Stimulated activated CD8-positive, alpha-beta memory T cell treated with anti-CD3 and anti-CD28 coated beads, Interleukin-4, amount 100 ng/mL, for 4 hours (primary cell): ENCODE measurements at regions not wholly inside any gene's neighbourhood (a gene's known extent, or its start where the extent isn't known, plus 50 kb on each side); places are given as distances from the start of the nearest gene placed in this dataset.

Experiments
- DNase-seq, 2 donors: peaks; one replicate each; pipeline ENCODE4 v3.0.0-alpha.2; 2020; ENCODE audit warnings: low read depth in 2 of 2, low spot score in 1 of 2

DNA sequence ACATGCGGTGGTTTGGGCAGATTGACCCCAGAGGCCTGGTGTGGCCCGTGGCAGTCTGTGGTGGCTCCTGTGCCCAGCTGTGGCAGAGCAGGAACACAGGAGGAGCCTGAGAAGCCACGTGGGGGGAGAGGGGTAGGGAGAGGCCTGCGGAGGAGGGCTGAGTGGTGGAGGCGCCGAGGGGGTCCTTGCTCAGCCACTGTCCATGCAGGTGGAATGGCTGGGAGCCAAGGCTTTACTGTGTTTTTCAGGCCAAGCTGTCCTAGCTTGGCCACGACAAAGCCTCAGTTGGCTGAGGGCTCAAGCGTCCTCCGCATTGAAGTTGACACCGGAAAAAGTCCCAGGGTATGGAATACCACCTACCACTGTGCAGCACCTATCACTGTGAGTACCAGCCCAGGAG, 107.0 kb downstream of the VEGFA start:
- DNase-seq = no peak

DNA sequence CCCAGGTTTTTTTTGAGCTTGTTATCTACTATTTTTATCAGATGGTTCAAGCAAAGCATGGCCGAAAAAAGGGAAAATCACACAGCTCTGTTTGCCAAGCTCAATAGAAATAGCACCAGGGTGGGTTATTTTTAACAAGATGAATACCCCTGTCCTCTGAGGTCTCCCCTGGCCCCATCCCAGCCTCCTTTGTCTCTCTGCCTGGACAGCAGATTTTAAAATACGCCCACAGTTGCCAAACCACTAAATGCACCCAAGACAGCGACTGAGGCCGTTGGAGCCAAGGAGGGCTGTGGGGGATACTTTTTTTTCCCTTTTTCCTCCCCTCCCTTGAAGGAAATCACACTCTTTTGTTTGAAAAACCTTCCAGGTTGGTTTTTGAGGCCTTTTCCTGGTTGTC, 106.6 kb downstream of the VEGFA start:
- no peak for DNase-seq

DNA sequence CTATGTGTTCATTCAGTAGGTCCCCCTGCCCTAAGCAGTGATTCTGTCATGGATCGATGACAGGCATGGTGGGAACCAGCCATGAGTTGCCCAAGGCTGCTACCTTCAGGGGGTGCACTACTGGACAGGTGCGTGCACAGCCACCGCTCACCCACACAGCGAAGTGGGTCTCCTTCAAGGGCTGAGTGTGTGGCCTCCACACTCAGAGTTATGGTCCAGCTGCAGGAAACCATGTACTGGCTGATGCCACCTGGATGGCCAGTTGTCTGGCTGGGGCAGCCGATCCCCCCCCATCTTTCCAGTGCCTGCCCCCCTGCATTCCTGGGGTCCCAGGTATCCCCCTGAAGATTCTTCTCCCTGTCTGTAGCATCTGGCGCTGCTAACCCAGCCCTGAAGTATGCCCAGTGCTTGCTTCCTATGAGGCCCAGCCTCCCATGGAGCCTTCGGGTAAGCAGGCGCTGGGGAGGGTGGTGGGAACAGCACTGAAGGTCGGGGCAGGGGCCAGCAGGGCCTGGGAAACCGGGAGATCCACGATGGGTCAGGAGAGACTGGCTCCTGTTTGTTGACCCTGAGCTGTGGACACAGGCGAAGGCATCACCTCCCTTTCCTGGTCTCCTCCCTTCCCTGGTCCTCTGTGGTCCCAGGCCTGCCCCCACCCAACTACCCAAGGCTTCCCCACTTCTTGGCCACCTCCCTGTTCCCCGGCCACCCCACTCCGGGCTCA, 106.0 kb downstream of the VEGFA start:
- no peak for DNase-seq

DNA sequence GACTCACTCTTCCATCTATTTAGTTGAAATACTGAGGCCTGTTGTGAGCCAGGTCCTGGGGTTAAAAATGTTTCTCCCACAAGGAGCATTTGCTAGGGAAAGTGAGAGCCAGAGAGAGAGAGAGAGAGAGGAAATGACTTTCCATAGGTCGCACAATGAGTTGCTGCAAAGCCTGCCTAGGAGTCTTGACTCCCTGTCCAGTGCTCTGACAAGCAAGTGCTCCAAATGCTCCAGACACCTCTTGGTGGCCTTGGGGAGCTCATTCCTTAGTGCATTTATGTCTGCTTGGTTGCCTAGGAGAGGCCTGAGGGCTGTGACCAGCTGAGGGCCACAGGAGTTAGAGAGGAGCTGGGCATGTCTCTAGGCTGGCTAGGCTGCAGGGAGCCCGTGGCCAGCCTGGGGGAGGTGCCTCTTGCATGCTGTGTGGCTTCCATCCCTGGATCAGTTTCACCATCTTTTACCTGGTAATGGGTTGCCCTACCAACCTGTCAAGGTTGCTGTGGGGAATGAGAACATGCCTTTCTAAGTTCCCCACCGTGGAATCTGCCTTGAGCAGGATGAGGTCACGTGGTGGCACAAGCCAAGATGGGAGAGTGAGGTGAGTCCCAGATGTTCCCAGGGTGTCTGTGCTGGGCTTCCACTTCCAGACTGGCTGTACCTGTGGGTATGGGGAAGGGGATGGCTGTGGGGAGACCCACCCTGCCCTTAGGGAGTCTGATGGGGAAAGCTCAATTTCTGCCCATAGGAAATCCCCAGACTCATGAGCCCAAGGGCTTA, 105.0 kb downstream of the VEGFA start:
- DNase-seq = no peak

DNA sequence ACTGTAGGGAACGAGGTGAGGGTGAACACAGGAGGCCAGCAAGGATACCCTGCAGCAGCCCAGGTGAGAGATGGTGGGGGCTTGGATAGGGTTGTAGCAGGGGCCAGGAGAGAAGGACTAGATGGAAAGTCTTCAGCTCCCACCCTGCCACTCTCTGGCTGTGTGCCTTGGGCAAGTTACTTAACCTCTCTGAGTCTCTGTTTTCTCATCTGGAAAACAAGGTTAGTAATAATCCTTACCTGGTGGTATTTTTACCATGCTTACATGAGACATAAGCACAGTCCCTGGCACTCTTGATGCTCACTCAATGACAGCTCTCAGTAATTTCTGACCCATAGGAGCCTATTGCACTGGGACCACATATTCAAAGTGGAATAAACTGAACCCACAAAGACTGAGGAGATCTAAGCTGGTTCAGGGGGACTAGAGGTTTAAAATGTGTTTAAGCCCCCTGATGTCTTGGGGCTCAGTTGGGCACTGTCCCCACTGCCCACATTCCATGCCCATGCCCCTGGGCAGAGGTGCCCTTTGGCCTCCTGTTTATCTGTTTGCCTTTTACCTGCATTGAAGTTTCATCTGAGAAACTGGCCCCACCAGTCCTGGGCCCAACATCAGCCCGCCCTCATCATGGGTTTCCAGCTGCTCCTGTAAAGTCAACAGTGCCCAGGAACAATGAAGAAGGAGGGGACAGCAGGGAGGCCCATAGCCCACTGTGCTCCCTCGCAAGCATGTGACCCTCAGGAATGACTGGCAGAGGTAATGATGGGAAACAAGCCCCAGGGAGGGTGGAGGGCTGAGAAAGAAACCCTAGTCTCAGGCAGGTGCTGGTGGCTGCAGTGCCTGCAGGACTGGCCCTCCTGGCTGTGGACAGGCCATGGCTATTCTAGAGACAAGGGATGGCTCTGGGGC, 104.0 kb downstream of the VEGFA start:
- no peak for DNase-seq

DNA sequence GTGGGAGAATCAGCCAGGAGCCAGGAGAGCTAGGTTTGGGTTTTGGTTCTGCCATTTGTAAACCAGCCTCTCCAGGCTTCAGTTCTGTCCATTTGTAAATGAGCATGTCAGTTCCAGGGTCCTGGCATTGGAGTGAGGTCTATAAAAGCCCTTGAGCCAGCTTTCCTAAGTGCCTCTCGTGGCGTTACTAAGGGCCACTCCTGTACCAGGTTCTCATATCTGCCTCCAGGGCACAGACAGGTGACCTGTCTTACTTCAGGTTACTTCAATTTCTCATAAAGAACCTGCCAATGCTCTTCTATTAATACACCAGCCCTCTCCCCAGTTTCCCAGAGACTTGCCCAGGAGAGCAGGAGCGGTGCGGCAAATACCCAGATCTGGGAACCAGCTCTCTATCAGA, 101.9 kb downstream of the VEGFA start:
- no peak for DNase-seq

DNA sequence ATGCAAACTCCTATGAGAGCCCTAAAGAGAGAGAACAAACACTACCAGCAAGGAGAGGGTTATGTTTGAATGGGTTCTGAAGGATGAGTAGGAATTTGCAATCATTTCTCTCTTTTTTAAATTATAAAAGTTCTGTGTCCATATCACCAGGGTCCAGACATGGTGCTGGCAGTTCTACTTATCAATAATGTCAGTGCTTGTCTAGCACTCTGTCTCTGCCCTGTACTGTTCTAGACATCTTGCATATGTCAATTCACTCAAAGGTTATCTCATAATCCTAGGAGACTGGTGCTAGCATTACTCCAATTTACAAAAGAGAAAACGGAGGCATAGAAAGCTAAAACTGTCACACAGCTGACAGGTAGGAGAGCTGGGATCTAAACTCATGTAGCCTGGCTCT, 101.3 kb downstream of the VEGFA start:
- DNase-seq = no peak

DNA sequence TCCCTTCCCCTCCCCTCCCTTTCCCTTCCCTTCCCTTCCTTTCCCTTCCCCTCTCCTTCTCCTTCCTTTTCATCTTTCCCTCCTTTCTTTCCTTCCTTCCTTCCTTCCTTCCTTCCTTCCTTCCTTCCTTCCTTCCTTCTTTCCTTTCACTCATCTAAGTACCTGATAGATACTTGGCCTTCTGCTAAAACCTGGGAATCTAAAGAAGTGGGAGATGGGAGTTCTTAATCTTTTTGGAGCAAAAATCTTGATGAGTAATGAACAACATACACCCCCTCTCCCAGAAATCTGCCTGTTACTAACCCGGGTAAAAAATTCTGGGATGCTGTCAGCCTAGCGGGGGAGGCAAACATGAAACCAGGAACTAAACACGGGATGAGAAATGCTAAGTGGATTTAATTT, 100.7 kb downstream of the VEGFA start:
- no peak for DNase-seq

DNA sequence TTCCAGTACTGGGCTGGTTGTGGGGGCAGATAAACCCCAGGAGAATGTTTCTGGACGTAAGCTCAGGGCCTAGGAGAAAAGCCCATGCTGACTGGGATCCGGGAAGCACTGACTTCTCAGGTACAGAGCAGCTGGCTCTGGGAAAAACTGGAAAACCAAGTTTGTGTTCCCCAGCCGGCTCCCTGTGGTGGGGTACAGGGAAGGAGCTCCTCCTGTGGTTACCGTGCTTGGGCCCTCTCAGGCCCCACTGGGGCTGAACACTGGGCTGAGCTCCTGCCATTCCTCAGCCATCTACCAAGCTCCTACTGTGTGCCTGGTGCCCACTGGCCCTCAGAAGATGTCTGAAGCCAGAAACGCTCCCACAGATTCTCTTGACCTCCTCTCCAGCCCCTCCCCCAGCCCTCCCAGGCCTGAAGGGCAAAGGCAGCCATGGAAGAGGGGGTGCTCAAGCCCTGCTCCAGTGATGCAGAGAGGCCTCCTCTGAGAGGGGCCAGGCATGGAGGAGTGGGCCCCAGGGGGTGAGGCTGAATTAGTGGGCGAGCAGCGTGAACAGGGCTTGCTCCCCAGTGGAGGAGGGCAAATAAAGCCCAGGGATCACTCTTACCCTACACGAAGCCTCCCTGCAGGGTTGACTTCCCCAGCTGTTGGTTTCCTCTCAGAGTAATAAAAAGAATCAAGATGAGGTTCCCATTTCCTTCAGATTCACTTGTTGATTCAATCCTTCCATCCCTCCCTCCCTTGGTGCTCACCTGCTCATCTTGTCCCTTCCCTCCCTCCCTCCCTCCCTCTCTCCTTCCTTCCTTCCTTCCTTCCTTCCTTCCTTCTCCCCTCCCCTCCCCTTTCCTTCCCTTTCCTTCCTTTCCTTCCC, 100.0 kb downstream of the VEGFA start:
- no peak for DNase-seq

DNA sequence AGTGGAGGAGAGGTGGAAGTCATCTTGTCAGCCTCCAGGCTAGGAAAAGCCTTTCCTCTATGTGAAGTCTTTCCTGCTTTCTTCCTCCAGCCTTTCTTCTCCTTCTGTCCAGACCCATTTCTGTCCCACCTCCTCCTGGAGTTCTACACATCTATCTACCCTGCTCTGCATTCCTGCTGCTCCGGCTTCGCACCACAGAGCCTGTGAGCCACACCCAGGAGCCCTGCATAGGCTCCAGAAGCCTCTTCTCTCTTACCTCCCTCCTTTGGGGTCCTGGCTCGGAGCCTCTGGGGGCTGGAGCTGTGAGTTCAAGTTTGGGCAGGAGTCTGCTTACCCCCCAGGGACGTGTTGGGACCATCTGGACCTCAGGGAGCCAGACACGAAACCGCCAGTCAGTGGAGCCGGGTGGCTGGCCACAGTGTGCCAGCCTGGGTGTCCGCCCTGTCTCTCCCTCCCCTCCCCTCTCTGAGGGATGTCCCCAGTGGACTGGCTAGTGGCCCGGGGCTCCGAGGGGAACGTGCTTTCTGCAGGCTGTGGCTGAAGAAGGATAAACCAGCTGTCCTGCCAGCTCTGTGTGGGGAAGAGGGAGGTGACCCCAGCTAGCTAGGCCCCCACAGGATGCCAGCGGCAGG, 99.2 kb downstream of the VEGFA start:
- DNase-seq = no peak

DNA sequence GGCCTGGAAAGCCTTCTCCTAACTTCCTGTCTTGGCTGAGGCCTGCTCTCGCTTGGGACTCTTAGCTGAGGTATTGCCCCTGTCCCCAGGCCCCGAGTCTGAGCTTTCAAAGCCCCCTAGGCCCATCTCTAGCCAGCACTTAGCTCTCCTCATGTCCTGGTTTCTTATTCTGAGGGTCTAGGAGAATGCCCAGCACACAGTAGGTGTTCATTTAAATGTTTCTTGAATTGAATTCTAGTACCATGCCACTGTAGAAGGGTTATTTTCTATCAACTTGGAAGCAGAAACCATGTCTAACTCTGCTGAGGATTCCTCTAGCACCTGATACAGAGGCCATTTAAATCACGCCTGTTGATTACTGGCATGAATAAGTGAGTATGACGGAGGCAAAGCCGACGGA, 98.5 kb downstream of the VEGFA start:
- no peak for DNase-seq

DNA sequence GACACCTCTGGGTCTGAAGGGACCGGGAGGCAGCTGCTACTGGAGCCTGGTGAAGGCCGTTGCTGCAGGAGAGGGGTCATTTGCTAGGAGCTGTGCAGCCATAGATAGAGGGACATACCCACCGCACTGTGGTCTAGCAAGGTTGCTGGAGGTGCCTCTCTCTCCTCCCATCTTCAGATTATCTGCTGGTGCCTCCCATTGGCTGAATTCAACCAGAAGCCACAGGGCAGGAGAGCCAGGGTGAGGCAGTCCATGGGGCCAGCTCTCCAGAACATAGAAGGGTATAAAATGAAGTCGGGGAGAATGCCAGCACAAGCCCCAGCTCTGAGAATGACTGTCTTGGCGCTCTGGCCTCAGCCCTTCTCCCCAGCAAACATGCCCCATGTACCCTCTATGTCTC, 98.0 kb downstream of the VEGFA start:
- DNase-seq = no peak

DNA sequence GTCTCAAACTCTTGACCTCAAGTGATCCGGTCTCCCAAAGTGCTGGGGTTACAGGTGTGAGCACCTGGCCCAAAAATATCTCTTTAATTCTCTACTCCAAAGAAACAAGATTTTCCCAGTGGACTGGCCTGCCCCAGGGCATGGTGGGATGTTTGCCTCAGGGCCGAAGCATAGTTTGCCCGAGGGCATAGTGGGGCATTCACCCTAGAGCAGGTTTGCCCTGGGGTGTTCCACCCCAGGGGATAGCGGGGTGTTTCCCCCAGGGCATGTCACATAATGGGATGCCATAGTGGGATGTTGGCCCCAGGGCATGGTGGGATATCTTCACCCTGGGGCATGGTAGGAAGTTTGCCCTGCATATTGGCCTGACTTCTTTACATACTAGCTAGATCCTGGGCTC, 97.2 kb downstream of the VEGFA start:
- no peak for DNase-seq

DNA sequence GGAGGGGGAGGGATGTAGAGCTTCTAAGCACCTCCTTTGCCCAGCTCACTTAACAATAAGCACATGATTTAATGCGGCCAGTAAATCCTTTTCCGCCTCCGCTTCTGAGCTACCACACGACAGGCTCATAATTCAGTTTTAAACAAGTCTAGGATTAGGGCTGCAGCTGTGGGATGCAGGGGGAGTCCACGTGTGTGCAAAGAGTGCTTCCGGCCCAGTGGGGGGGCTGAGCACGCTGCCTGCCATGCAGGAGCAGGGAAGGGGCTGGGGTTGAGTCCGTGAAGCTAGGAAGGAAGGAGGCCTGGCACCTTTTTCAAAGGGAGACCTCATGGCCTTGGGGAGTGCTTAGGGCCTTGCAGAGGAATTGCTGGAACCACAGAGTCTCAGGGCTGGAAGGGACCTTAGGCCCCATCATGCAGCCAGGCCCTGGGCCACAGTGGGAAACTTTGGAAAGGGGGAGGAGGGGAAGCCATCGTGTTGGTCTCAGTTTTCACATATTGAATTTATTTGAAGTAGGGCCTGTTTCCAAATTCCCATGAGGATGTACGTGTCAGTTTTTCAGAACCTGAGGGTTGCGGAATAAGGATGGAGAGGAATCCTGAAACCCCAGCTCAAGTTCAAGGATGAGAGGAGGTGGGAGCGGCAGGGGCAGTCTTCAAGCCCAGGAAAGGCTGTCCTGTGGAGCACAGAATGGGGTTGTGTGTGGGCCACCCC, 96.1 kb downstream of the VEGFA start:
- no peak for DNase-seq

DNA sequence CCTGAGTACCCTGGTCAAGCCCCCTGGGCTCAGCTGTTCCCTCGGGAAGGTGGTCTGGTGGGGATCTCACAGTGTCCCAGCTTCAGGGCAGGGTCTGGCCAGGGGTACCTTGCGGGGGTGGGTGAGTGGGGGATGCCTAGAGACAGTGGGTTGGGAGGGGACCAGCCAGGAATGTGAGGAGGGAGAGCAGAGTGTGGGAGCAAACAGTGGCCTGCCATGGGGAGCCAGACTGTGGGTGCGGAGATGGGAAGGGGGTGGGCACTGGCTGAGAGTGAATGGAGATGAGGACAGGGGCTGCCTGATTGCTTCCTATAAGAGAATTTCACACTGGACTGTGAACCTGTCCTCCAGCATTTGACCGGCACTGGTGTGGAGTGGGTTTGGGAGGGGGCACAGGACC, 95.1 kb downstream of the VEGFA start:
- no peak for DNase-seq

DNA sequence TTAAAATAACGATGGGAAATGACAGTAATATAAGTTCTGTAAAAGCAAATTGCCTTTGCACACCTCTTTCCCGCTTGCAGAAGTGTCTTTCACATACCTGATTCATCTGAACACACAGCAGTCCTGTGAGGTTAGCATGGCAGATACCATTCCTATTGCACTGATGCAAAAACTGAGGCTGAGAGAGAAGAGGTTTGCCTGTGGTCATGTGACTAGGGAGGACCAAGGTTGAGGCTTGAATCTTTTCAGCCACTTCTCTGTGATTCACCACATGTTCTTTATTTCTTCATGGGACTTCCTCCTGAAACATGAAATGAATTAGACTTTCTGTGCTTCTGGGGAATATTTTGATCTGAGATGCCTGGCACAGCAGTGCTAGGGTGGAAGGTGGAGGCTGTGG, 92.9 kb downstream of the VEGFA start:
- DNase-seq = no peak

DNA sequence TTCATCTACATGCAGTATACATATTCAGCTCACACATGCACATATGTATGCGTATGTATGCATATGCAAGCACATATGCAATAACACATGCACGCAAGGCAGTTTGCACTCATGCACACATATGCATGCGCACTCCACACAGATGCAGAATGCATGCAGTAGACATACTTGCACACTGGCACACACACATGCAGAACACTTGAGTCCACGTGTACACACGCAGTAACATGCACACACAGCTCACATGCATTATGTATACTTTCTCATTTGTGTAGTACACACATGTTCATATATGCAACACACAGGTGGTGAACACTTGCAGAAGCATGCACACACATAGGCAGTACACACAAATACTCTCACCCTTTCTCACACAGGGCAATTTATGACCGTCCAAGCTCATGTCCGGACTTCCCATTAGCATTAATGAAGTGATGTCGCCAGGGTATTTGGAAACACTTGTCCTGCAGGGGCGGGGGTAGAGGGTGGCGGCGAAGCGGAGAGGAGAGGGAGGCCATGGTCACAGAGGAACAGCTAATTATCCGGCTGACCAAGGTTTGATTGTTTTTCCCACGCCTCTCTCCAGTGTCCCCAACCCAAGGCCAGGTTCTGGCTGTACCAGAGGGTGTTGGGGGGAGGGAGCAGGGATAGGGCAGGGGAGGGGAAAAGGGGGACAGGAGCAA, 91.3 kb downstream of the VEGFA start:
- DNase-seq = no peak

DNA sequence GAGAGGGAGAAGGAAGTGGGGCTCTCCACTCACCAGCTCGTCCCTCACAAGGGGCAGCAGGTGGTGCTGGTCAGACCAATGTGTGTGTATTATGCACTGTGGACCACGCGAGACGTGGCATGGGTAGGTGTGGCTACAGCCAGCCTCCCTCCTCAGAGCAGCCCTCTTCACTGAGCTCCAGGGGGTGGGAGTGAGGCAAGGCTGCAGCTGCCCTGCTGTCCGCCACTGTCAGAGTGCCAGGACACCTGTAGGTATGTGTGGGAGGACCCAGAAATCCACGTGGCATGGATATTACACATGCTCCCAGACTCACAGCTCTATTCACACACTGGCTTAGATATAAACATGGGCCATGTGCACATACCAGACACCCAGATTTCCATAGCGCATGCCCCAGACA, 90.3 kb downstream of the VEGFA start:
- no peak for DNase-seq

DNA sequence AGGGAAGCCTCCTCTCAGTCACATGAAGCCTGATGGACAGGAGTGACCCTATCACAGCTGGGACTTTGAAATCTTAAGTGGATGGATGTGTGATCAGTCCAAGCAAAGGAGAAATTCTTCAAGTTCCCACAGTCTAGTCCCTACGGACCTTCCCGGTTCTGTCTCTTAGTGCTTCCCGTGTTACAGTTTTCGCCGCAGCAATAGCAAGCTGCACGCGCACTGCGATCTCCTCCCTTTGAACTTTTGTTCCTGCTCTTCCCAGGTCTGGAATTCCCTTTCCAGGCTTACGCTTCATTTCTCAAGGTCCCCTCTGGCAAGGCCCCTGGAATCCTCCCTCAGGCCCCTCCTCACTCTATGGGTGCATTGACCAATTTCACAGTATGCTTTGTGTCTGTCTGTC, 89.2 kb downstream of the VEGFA start:
- DNase-seq = no peak
